Endothelial cell of umbilical vein (primary cell): ENCODE measurements at regions not wholly inside any gene's neighbourhood (a gene's known extent, or its start where the extent isn't known, plus 50 kb on each side); places are given as distances from the start of the nearest gene placed in this dataset.

Experiments used
- BruUV-seq: library from RNA; stranded (reverse); fragments of 400-500 nt; replicated peaks from 2 replicates; lab custom pipeline; 2021; lab: Mats Ljungman, UMichigan
- CTCF ChIA-PET: fragments of 300-600, 350-600 bp; sonication (Branson Sonifier 250); formaldehyde crosslinking; loops from one replicate; lab custom pipeline; 2021; ENCODE audit warnings: antibody characterized with exemption, inconsistent platforms; lab: Charles Lee
- POLR2A ChIA-PET: fragments of 300-600, 350-600 bp; sonication (Branson Sonifier 250); formaldehyde crosslinking; loops from one replicate; lab custom pipeline; 2021; ENCODE audit warnings: antibody characterized with exemption, inconsistent platforms; lab: Charles Lee
- DNase-seq: peaks from one replicate; pipeline ENCODE4 v3.0.0-alpha.2; 2011; ENCODE audit warnings: low read depth, low spot score
- FAIRE-seq: peaks from 2 replicates; lab custom pipeline; 2011; peaks lifted over from hg19 to GRCh38; lab: Jason Lieb, UNC
- H2AFZ ChIP-seq: 2 replicates; pipeline ENCODE4 v1.6.0; 2012; ENCODE audit warnings: low read depth, low read length, control low read depth, inconsistent platforms
- H3K27ac ChIP-seq: 2 replicates; pipeline ENCODE4 v1.5.1; 2011; ENCODE audit warnings: low read depth, mild to moderate bottlenecking, control low read depth, low read length, moderate library complexity; ENCODE audit not compliant: insufficient read depth
- H3K27me3 ChIP-seq, 2 experiments: 2 replicates each; pipeline versions ENCODE4 v1.6.0 to v1.6.1; 2011; ENCODE audit warnings: low read length in 2 of 2, mixed read lengths in 1 of 2; ENCODE audit not compliant: control insufficient read depth in 2 of 2, insufficient read depth in 2 of 2
- H3K36me3 ChIP-seq, 2 experiments: 2 replicates in 1 of 2; 3 replicates in 1 of 2; pipeline ENCODE4 v1.5.1; 2011; ENCODE audit warnings: low read length in 2 of 2, mild to moderate bottlenecking in 1 of 2, moderate library complexity in 1 of 2; ENCODE audit not compliant: control insufficient read depth in 2 of 2, insufficient read depth in 2 of 2; ENCODE audit errors: extremely low read depth in 1 of 2
- H3K4me1 ChIP-seq: 3 replicates; pipeline ENCODE4 v1.5.1; 2011; ENCODE audit warnings: mild to moderate bottlenecking, low read length; ENCODE audit not compliant: control insufficient read depth, insufficient read depth; ENCODE audit errors: extremely low read depth
- H3K4me2 ChIP-seq: 2 replicates; pipeline ENCODE4 v1.6.1; 2011; ENCODE audit warnings: low read length, control low read depth, mixed read lengths; ENCODE audit not compliant: insufficient read depth
- H3K4me3 ChIP-seq, 3 experiments: fragments of 200-600 bp in 1 of 3; sonication (generic), shearing (Covaris generic) in 1 of 3; replicated peaks in 1 of 3; 2 replicates each; pipeline ENCODE4 v1.5.1; 2011 to 2016; ENCODE audit warnings: control low read depth in 3 of 3, low read length in 3 of 3, mild to moderate bottlenecking in 2 of 3, inconsistent platforms in 1 of 3, low read depth in 1 of 3, moderate library complexity in 1 of 3; ENCODE audit not compliant: insufficient read depth in 1 of 3
- H3K79me2 ChIP-seq: 2 replicates; pipeline ENCODE4 v1.6.0; 2012; ENCODE audit warnings: low read length, inconsistent platforms; ENCODE audit not compliant: control insufficient read depth, insufficient read depth
- H3K9ac ChIP-seq: replicated peaks from 2 replicates; pipeline ENCODE3; 2011; ENCODE audit warnings: low read length, control low read depth; ENCODE audit not compliant: insufficient read depth; ENCODE audit errors: extremely low read depth
- H3K9me1 ChIP-seq: replicated peaks from 3 replicates; pipeline ENCODE4 v1.6.0; 2011; ENCODE audit warnings: mild to moderate bottlenecking, low read length; ENCODE audit not compliant: control insufficient read depth, insufficient read depth; ENCODE audit errors: extremely low read depth
- H3K9me3 ChIP-seq: replicated peaks from 2 replicates; pipeline ENCODE4 v1.5.1; 2012; ENCODE audit warnings: low read length, inconsistent platforms; ENCODE audit not compliant: control insufficient read depth, insufficient read depth
- H4K20me1 ChIP-seq: replicated peaks from 2 replicates; pipeline ENCODE3; 2011; ENCODE audit warnings: mild to moderate bottlenecking, low read length; ENCODE audit not compliant: control insufficient read depth, insufficient read depth; ENCODE audit errors: extremely low read depth
- CTCF ChIP-seq, 2 donors: IDR thresholded peaks; 1 replicate in 1 of 2; 2 replicates in 1 of 2; pipeline ENCODE4 v1.5.1; 2011; ENCODE audit warnings: low read length in 2 of 2, mild to moderate bottlenecking in 2 of 2, moderate library complexity in 2 of 2, control low read depth in 1 of 2, inconsistent platforms in 1 of 2, low read depth in 1 of 2; ENCODE audit not compliant: insufficient read depth in 1 of 2; ENCODE audit errors: extremely low read depth in 1 of 2
- EZH2 ChIP-seq: IDR thresholded peaks from 2 replicates; pipeline ENCODE4 v1.6.1; 2012; ENCODE audit warnings: borderline replicate concordance, low read depth, mild to moderate bottlenecking, moderate library complexity, low read length, inconsistent platforms; ENCODE audit not compliant: severe bottlenecking
- FOS ChIP-seq: IDR thresholded peaks from 2 replicates; pipeline ENCODE4 v1.6.1; 2011; ENCODE audit warnings: mild to moderate bottlenecking, low read length, moderate library complexity, borderline replicate concordance; ENCODE audit not compliant: insufficient read depth
- GATA2 ChIP-seq: IDR thresholded peaks from 2 replicates; pipeline ENCODE4 v1.7.0; 2011; ENCODE audit warnings: low read depth, mild to moderate bottlenecking, moderate library complexity, mixed read lengths, low read length; ENCODE audit not compliant: insufficient read length, insufficient read depth
- JUN ChIP-seq: IDR thresholded peaks from 2 replicates; pipeline ENCODE4 v1.6.1; 2011; ENCODE audit warnings: borderline replicate concordance, low read depth; ENCODE audit not compliant: insufficient read length, insufficient read depth
- MAX ChIP-seq: IDR thresholded peaks from 2 replicates; pipeline ENCODE4 v1.6.1; 2011; ENCODE audit not compliant: insufficient read depth, insufficient read length
- MYC ChIP-seq: IDR thresholded peaks from one replicate; pipeline ENCODE4 v1.6.1; 2011; ENCODE audit warnings: mild to moderate bottlenecking, low read depth, low read length
- POLR2A ChIP-seq: IDR thresholded peaks from 2 replicates; pipeline ENCODE4 v1.6.1; 2012; ENCODE audit warnings: low read depth, mild to moderate bottlenecking, control low read depth, low read length
- POLR2AphosphoS5 ChIP-seq: IDR thresholded peaks from 2 replicates; pipeline ENCODE4 v1.6.1; 2012; ENCODE audit warnings: low read depth, mild to moderate bottlenecking, control low read depth, low read length, moderate library complexity; ENCODE audit not compliant: insufficient read depth
- dilution Hi-C: fragments of 300-500 bp; cut with MboI; formaldehyde crosslinking; loops from one replicate; pipeline ENCODE4 v1.15.0; 2019; ENCODE audit warnings: low sequenced_read_pairs; ENCODE audit not compliant: extremely low pct_ligation_motif_present
- intact Hi-C: fragments of 100-400 bp; cut with micrococcal nuclease; formaldehyde crosslinking; loops from one replicate; pipeline ENCODE4 v1.10.0; 2022

- BruUV-seq, result no TSS peak
- H3K27ac ChIP-seq, result no peak overlapping the region
- CTCF ChIA-PET, result no interaction called here
- no peaks in the 10 kb centered on the region for H3K9me1 ChIP-seq
- POLR2A ChIA-PET, result no interaction called here
- dilution Hi-C loops (no loop called here), intact Hi-C loops (no loop called here)
- H3K4me2 ChIP-seq, result no peak overlapping the region
- no peak overlapping the region for H3K9ac ChIP-seq
- FAIRE-seq (no peak), DNase-seq (no peak)
- no peaks in the 10 kb centered on the region for H3K79me2 ChIP-seq
- H3K4me1 ChIP-seq, result no peaks in the 10 kb centered on the region
- no peak overlapping the region for H2AFZ ChIP-seq
- no peaks in the 10 kb centered on the region for H3K9me3 ChIP-seq
- no peak overlapping the region for H3K4me3 ChIP-seq
- no peaks in the 10 kb centered on the region for H3K36me3 ChIP-seq
- TF ChIP-seq CTCF (IDR thresholded peaks at IDR 0.05; ENCODE audit: extremely low read depth in 1 of 2, insufficient read depth in 1 of 2, low read depth in 1 of 2, low read length in 2 of 2) (no peak), MYC (no peak), FOS (no peak), POLR2AphosphoS5 (no peak), EZH2 (no peak), POLR2A (no peak), MAX (no peak), JUN (no peak), GATA2 (no peak)
- H3K27me3 ChIP-seq, result no peaks in the 10 kb centered on the region
- H4K20me1 ChIP-seq, result no peaks in the 10 kb centered on the region
Measured at GRCh38 chr14:29301571-29301970, 535.0 kb downstream of the FOXG1 start.
